ENCODE measurements at regions not wholly inside any gene's neighbourhood (a gene's known extent, or its start where the extent isn't known, plus 50 kb on each side); places are given as distances from the start of the nearest gene placed in this dataset.

GRCh38 chr16:62717026-62717425 is 680.8 kb upstream of the CDH8 start:
- Histone ChIP-seq H3K4me1 (ENCODE audit: insufficient read depth, low read length) (no peaks in the 10 kb centered on the region), H3K9me3 (ENCODE audit: control insufficient read depth, insufficient read depth, low read length) (no peaks in the 10 kb centered on the region), H3K36me3 (ENCODE audit: insufficient read depth, low read length) (no peaks in the 10 kb centered on the region), H3K9ac (ENCODE audit: low read depth, low read length) (no peak overlapping the region)

GRCh38 chr16:62715701-62716100 is 679.5 kb upstream of the CDH8 start:
- no peaks in the 10 kb centered on the region for H3K9me3 ChIP-seq (ENCODE audit: control insufficient read depth, insufficient read depth, low read length)
- no peak overlapping the region for H3K9ac ChIP-seq (ENCODE audit: low read depth, low read length)
- H3K36me3 ChIP-seq (ENCODE audit: insufficient read depth, low read length), result no peaks in the 10 kb centered on the region
- no peaks in the 10 kb centered on the region for H3K4me1 ChIP-seq (ENCODE audit: insufficient read depth, low read length)

GRCh38 chr16:62712566-62712965 is 676.3 kb upstream of the CDH8 start:
- Histone ChIP-seq H3K9ac (ENCODE audit: low read depth, low read length) (no peak overlapping the region), H3K9me3 (ENCODE audit: control insufficient read depth, insufficient read depth, low read length) (no peaks in the 10 kb centered on the region), H3K36me3 (ENCODE audit: insufficient read depth, low read length) (no peaks in the 10 kb centered on the region), H3K4me1 (ENCODE audit: insufficient read depth, low read length) (no peaks in the 10 kb centered on the region)

- Histone ChIP-seq H3K9ac (ENCODE audit: low read depth, low read length) (no peak overlapping the region), H3K36me3 (ENCODE audit: insufficient read depth, low read length) (no peaks in the 10 kb centered on the region)
These were observed 675.6 kb upstream of the CDH8 start for GRCh38 chr16:62711797-62712196.

GRCh38 chr16:62709794-62710193 is 673.6 kb upstream of the CDH8 start:
- H3K4me1 ChIP-seq (ENCODE audit: insufficient read depth, low read length), result no peaks in the 10 kb centered on the region
- no peak overlapping the region for H3K9ac ChIP-seq (ENCODE audit: low read depth, low read length)
- H3K36me3 ChIP-seq (ENCODE audit: insufficient read depth, low read length), result no peaks in the 10 kb centered on the region
- no peaks in the 10 kb centered on the region for H3K9me3 ChIP-seq (ENCODE audit: control insufficient read depth, insufficient read depth, low read length)

More at GRCh38 chr16:62711797-62712196, 675.6 kb upstream of the CDH8 start:
- H3K9me3 ChIP-seq (ENCODE audit: control insufficient read depth, insufficient read depth, low read length), result no peaks in the 10 kb centered on the region
- no peaks in the 10 kb centered on the region for H3K4me1 ChIP-seq (ENCODE audit: insufficient read depth, low read length)

GRCh38 chr16:62701426-62701825 is 665.2 kb upstream of the CDH8 start:
- Histone ChIP-seq H3K36me3 (ENCODE audit: insufficient read depth, low read length) (no peaks in the 10 kb centered on the region), H3K9ac (ENCODE audit: low read depth, low read length) (no peak overlapping the region), H3K9me3 (ENCODE audit: control insufficient read depth, insufficient read depth, low read length) (no peaks in the 10 kb centered on the region), H3K4me1 (ENCODE audit: insufficient read depth, low read length) (no peaks in the 10 kb centered on the region)

- no peaks in the 10 kb centered on the region for H3K9me3 ChIP-seq (ENCODE audit: control insufficient read depth, insufficient read depth, low read length)
- H3K9ac ChIP-seq (ENCODE audit: low read depth, low read length), result no peak overlapping the region
- H3K36me3 ChIP-seq (ENCODE audit: insufficient read depth, low read length), result no peaks in the 10 kb centered on the region
- no peaks in the 10 kb centered on the region for H3K4me1 ChIP-seq (ENCODE audit: insufficient read depth, low read length)
These were observed 664.4 kb upstream of the CDH8 start for GRCh38 chr16:62700426-62701294.

GRCh38 chr16:62692685-62693084 is 656.4 kb upstream of the CDH8 start:
- no peak overlapping the region for H3K9ac ChIP-seq (ENCODE audit: low read depth, low read length)
- H3K36me3 ChIP-seq (ENCODE audit: insufficient read depth, low read length), result no peaks in the 10 kb centered on the region
- no peaks in the 10 kb centered on the region for H3K4me1 ChIP-seq (ENCODE audit: insufficient read depth, low read length)
- no peaks in the 10 kb centered on the region; the same call in 1 of the 2 replicates for H3K9me3 ChIP-seq (ENCODE audit: control insufficient read depth, insufficient read depth, low read length)

- Histone ChIP-seq H3K4me1 (ENCODE audit: insufficient read depth, low read length) (no peaks in the 10 kb centered on the region), H3K36me3 (ENCODE audit: insufficient read depth, low read length) (no peaks in the 10 kb centered on the region), H3K9ac (ENCODE audit: low read depth, low read length) (no peak overlapping the region), H3K9me3 (ENCODE audit: control insufficient read depth, insufficient read depth, low read length) (peaks cover 5% of the 10 kb centered on the region; the same call in 1 of the 2 replicates)
These were observed 645.6 kb upstream of the CDH8 start for GRCh38 chr16:62681819-62682218.

- peaks cover 5% of the 10 kb centered on the region; the same call in 1 of the 2 replicates for H3K9me3 ChIP-seq (ENCODE audit: control insufficient read depth, insufficient read depth, low read length)
- H3K36me3 ChIP-seq (ENCODE audit: insufficient read depth, low read length), result no peaks in the 10 kb centered on the region
- no peak overlapping the region for H3K9ac ChIP-seq (ENCODE audit: low read depth, low read length)
- H3K4me1 ChIP-seq (ENCODE audit: insufficient read depth, low read length), result no peaks in the 10 kb centered on the region
These were observed 642.6 kb upstream of the CDH8 start for GRCh38 chr16:62678796-62679195.

- H3K9me3 ChIP-seq (ENCODE audit: control insufficient read depth, insufficient read depth, low read length), result peaks cover 5% of the 10 kb centered on the region; the same call in 1 of the 2 replicates
- H3K4me1 ChIP-seq (ENCODE audit: insufficient read depth, low read length), result no peaks in the 10 kb centered on the region
- H3K9ac ChIP-seq (ENCODE audit: low read depth, low read length), result no peak overlapping the region
- no peaks in the 10 kb centered on the region for H3K36me3 ChIP-seq (ENCODE audit: insufficient read depth, low read length)
These were observed 640.1 kb upstream of the CDH8 start for GRCh38 chr16:62676306-62676705.

GRCh38 chr16:62665269-62665668 is 629.0 kb upstream of the CDH8 start:
- peaks cover 6% of the 10 kb centered on the region for H3K9me3 ChIP-seq (ENCODE audit: control insufficient read depth, insufficient read depth, low read length)
- H3K4me1 ChIP-seq (ENCODE audit: insufficient read depth, low read length), result peaks cover 14% of the 10 kb centered on the region
- H3K36me3 ChIP-seq (ENCODE audit: insufficient read depth, low read length), result no peaks in the 10 kb centered on the region
- H3K9ac ChIP-seq (ENCODE audit: low read depth, low read length), result no peak overlapping the region

- no peaks in the 10 kb centered on the region for H3K36me3 ChIP-seq (ENCODE audit: insufficient read depth, low read length)
- H3K9me3 ChIP-seq (ENCODE audit: control insufficient read depth, insufficient read depth, low read length), result peaks cover 6% of the 10 kb centered on the region
- H3K4me1 ChIP-seq (ENCODE audit: insufficient read depth, low read length), result peaks cover 14% of the 10 kb centered on the region
- H3K9ac ChIP-seq (ENCODE audit: low read depth, low read length), result no peak overlapping the region
These were observed 628.3 kb upstream of the CDH8 start for GRCh38 chr16:62664566-62664965.

- no peaks in the 10 kb centered on the region for H3K36me3 ChIP-seq (ENCODE audit: insufficient read depth, low read length)
- no peaks in the 10 kb centered on the region; the same call in 1 of the 2 replicates for H3K9me3 ChIP-seq (ENCODE audit: control insufficient read depth, insufficient read depth, low read length)
- peaks cover 14% of the 10 kb centered on the region for H3K4me1 ChIP-seq (ENCODE audit: insufficient read depth, low read length)
- no peak overlapping the region for H3K9ac ChIP-seq (ENCODE audit: low read depth, low read length)
These were observed 625.2 kb upstream of the CDH8 start for GRCh38 chr16:62661435-62661834.

- H3K4me1 ChIP-seq (ENCODE audit: insufficient read depth, low read length), result no peaks in the 10 kb centered on the region
- H3K9ac ChIP-seq (ENCODE audit: low read depth, low read length), result no peak overlapping the region
- no peaks in the 10 kb centered on the region; the same call in 1 of the 2 replicates for H3K9me3 ChIP-seq (ENCODE audit: control insufficient read depth, insufficient read depth, low read length)
- no peaks in the 10 kb centered on the region for H3K36me3 ChIP-seq (ENCODE audit: insufficient read depth, low read length)
These were observed 620.9 kb upstream of the CDH8 start for GRCh38 chr16:62657116-62657515.
